ENCODE measurements at regions not wholly inside any gene's neighbourhood (a gene's known extent, or its start where the extent isn't known, plus 50 kb on each side); places are given as distances from the start of the nearest gene placed in this dataset.

GRCh38 chr14:29339494-29340172, 573.0 kb downstream of the FOXG1 start:
- intact Hi-C loops (cut with DNase I): no loop called here
- Histone ChIP-seq H3K4me1 (ENCODE audit: control insufficient read depth in 2 of 3, insufficient read depth in 2 of 3, low read depth in 1 of 3, low read length in 3 of 3) (no peaks in the 10 kb centered on the region), H3K36me3 (ENCODE audit: control insufficient read depth in 2 of 3, insufficient read depth in 3 of 3, low read length in 3 of 3) (no peaks in the 10 kb centered on the region), H3K9ac (ENCODE audit: low read length in 3 of 3) (no peak overlapping the region), H3K27me3 (ENCODE audit: control insufficient read depth, insufficient read depth, low read length) (no peaks in the 10 kb centered on the region), H3K27ac (ENCODE audit: low read depth in 2 of 2, low read length in 2 of 2) (no peak overlapping the region), H3K9me3 (ENCODE audit: control insufficient read depth in 2 of 3, insufficient read depth in 1 of 3, low read length in 3 of 3) (no peaks in the 10 kb centered on the region), H3K4me3 (ENCODE audit: low read length in 3 of 3) (no peak overlapping the region)
- TF ChIP-seq, protein P1, sequence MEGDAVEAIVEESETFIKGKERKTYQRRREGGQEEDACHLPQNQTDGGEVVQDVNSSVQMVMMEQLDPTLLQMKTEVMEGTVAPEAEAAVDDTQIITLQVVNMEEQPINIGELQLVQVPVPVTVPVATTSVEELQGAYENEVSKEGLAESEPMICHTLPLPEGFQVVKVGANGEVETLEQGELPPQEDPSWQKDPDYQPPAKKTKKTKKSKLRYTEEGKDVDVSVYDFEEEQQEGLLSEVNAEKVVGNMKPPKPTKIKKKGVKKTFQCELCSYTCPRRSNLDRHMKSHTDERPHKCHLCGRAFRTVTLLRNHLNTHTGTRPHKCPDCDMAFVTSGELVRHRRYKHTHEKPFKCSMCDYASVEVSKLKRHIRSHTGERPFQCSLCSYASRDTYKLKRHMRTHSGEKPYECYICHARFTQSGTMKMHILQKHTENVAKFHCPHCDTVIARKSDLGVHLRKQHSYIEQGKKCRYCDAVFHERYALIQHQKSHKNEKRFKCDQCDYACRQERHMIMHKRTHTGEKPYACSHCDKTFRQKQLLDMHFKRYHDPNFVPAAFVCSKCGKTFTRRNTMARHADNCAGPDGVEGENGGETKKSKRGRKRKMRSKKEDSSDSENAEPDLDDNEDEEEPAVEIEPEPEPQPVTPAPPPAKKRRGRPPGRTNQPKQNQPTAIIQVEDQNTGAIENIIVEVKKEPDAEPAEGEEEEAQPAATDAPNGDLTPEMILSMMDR (IDR thresholded peaks at IDR 0.05; ENCODE audit: borderline replicate concordance, extremely low read depth, insufficient read depth): no peak
- DNase-seq: no peak
- FAIRE-seq: no peak

GRCh38 chr14:29348504-29348903, 579.1 kb downstream of the PRKD1 start:
- TF ChIP-seq, protein P1 (IDR thresholded peaks at IDR 0.05; ENCODE audit: borderline replicate concordance, extremely low read depth, insufficient read depth): no peak
- FAIRE-seq (no peak), DNase-seq (no peak)
- Histone ChIP-seq H3K36me3 (ENCODE audit: control insufficient read depth in 2 of 3, insufficient read depth in 3 of 3, low read length in 3 of 3) (no peaks in the 10 kb centered on the region), H3K27ac (ENCODE audit: low read depth in 2 of 2, low read length in 2 of 2) (no peak overlapping the region), H3K4me3 (ENCODE audit: low read length in 3 of 3) (no peak overlapping the region), H3K4me1 (ENCODE audit: control insufficient read depth in 2 of 3, insufficient read depth in 2 of 3, low read depth in 1 of 3, low read length in 3 of 3) (no peaks in the 10 kb centered on the region), H3K27me3 (ENCODE audit: control insufficient read depth, insufficient read depth, low read length) (no peaks in the 10 kb centered on the region), H3K9me3 (ENCODE audit: control insufficient read depth in 2 of 3, insufficient read depth in 1 of 3, low read length in 3 of 3) (no peaks in the 10 kb centered on the region), H3K9ac (ENCODE audit: low read length in 3 of 3) (no peak overlapping the region)
- intact Hi-C loops (cut with DNase I): no loop called here

DNA sequence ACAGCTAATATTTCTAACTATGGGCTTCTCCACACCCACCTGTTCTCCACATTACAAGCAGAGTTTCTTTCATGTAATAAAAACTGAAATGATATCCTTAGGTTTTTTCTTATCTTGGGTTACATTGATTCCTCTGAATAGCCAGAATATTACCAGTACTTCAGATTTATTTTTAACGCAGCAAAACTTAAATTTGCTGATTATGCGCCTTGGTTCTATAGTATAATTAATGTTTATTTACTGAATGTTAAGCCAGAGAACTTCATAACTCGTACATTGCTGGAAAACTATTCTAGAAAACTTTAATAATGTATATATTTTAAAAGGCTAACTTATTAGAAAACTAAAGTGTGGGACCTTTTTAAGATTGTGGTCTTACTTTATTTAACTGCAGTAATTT, 577.2 kb downstream of the PRKD1 start:
- H3K9ac ChIP-seq (ENCODE audit: low read length in 3 of 3): no peak overlapping the region
- no peaks in the 10 kb centered on the region for H3K27me3 ChIP-seq (ENCODE audit: control insufficient read depth, insufficient read depth, low read length)
- DNase-seq: no peak
- TF ChIP-seq, protein P1 (IDR thresholded peaks at IDR 0.05; ENCODE audit: borderline replicate concordance, extremely low read depth, insufficient read depth): no peak
- no peaks in the 10 kb centered on the region for H3K4me1 ChIP-seq (ENCODE audit: control insufficient read depth in 2 of 3, insufficient read depth in 2 of 3, low read depth in 1 of 3, low read length in 3 of 3)
- intact Hi-C loops (cut with DNase I): no loop called here
- no peak overlapping the region for H3K27ac ChIP-seq (ENCODE audit: low read depth in 2 of 2, low read length in 2 of 2)
- H3K4me3 ChIP-seq (ENCODE audit: low read length in 3 of 3): no peak overlapping the region
- no peaks in the 10 kb centered on the region for H3K9me3 ChIP-seq (ENCODE audit: control insufficient read depth in 2 of 3, insufficient read depth in 1 of 3, low read length in 3 of 3)
- H3K36me3 ChIP-seq (ENCODE audit: control insufficient read depth in 2 of 3, insufficient read depth in 3 of 3, low read length in 3 of 3): no peaks in the 10 kb centered on the region
- FAIRE-seq: no peak
